ENCODE measurements at regions not wholly inside any gene's neighbourhood (a gene's known extent, or its start where the extent isn't known, plus 50 kb on each side); places are given as distances from the start of the nearest gene placed in this dataset.

DNA sequence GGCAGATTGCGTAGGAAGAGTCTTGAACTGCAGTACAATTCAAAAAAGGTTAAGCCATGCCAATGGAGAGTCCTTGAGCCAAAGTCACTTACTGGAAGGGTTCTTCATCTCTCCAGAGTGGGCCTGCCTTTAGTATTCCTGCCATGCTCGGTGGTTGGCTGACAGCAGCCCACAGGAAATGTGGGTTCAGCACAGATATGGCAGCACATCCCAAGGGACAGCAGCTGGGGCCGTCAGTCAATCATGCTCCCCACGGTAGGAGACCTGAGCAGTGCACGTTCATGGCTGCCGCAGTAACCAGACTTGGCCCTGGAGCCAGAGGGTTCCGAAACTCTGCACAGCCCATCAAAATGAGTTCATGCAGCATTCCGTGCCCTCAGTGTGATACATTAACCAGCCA lies 63.6 kb upstream of the SIRPA start:
- H3K27me3 Mint-ChIP-seq (ENCODE audit: low read depth) = no peaks in the 10 kb centered on the region
- H3K4me3 Mint-ChIP-seq = no peak overlapping the region
- no peaks in the 10 kb centered on the region for H3K9me3 Mint-ChIP-seq
- no peak for DNase-seq (ENCODE audit: low spot score)
- no peak overlapping the region for H3K27ac Mint-ChIP-seq
- no peaks in the 10 kb centered on the region for H3K4me1 Mint-ChIP-seq (ENCODE audit: low read depth)
- H3K36me3 Mint-ChIP-seq (ENCODE audit: low read depth) = no peaks in the 10 kb centered on the region

DNA sequence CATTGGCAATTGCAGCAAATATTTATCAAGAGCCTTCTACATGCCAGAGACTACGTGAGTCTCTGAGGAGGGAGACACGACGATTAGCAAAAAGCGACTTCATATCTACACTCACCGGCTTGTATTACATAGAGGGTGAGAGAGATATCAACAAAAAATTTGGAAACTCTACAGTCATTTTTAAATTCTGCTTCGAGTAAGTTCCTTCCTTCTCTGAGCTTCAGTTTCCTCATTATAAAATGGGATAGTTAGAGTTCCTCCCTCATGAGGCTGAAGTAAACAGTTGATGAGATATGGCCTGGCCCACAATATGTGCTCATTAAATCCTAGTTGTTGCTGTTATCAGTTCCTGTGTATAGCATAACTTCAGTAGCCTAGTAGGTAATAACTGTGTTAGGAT lies 64.1 kb upstream of the SIRPA start:
- Mint-ChIP-seq H3K36me3 (ENCODE audit: low read depth) (no peaks in the 10 kb centered on the region), H3K4me3 (no peak overlapping the region), H3K9me3 (no peaks in the 10 kb centered on the region), H3K27ac (no peak overlapping the region), H3K27me3 (ENCODE audit: low read depth) (no peaks in the 10 kb centered on the region), H3K4me1 (ENCODE audit: low read depth) (no peaks in the 10 kb centered on the region)
- no peak for DNase-seq (ENCODE audit: low spot score)

DNA sequence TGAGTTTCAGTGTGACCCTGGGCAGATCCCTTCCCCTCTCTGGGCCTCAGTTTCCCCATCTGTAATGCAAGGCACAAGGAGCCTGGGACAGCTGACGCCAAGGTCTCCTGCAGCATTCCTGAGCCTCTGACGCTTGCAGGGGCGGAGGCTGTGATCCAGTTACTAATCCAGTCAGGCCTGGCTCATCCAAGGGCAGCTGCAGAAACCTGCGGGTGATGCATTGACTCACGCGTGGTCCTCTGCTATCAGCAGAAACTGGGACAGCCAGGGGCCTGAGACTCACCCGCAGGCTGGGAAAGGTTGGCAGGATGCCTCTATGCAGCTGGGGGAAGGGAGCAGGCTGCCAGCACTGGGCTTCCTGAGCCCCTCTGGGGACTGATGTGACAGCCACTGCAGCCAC lies 65.0 kb upstream of the SIRPA start:
- H3K4me3 Mint-ChIP-seq = no peak overlapping the region
- no peak for DNase-seq (ENCODE audit: low spot score)
- no peaks in the 10 kb centered on the region for H3K9me3 Mint-ChIP-seq
- no peaks in the 10 kb centered on the region for H3K36me3 Mint-ChIP-seq (ENCODE audit: low read depth)
- no peaks in the 10 kb centered on the region for H3K4me1 Mint-ChIP-seq (ENCODE audit: low read depth)
- no peak overlapping the region for H3K27ac Mint-ChIP-seq
- no peaks in the 10 kb centered on the region for H3K27me3 Mint-ChIP-seq (ENCODE audit: low read depth)

DNA sequence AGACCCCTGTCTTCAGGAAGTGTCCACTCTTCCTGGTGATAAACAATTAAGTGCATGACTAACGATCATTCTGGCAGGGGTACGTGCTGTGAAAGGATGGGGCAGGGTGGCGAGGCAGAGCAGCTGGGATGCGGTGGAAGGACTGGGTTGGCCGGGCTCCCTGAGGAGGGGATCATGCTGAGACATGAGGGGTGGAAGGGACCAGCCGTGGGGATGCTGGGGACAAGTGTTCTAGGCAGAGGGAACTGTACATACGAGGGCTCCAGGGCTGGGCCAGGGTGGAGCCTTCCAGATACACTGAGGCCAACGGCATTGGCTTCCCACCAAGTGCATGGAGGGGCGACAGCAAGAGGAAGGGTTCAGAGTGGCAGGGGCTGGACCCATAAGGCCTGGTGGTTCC lies 65.7 kb upstream of the SIRPA start:
- H3K9me3 Mint-ChIP-seq = no peaks in the 10 kb centered on the region
- no peak overlapping the region for H3K4me3 Mint-ChIP-seq
- H3K27ac Mint-ChIP-seq = no peak overlapping the region
- no peaks in the 10 kb centered on the region for H3K36me3 Mint-ChIP-seq (ENCODE audit: low read depth)
- no peaks in the 10 kb centered on the region for H3K27me3 Mint-ChIP-seq (ENCODE audit: low read depth)
- H3K4me1 Mint-ChIP-seq (ENCODE audit: low read depth) = no peaks in the 10 kb centered on the region
- no peak for DNase-seq (ENCODE audit: low spot score)

DNA sequence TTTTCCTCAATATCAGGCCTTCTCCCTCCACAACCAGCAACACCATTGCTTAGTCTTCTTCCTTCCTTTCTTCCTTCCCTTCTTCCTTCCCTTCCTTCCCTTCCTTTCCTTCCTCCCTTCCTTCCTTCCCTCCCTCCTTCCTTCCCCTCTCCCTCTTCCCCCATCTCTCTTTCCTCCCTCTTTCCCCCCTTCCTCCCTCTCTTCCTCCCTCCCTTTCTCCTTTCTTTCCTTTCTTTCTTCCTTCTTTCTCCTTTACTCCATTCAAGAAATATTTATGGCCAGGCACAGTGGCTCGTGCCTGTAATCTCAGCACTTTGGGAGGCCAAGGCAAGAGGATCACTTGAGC lies 66.4 kb upstream of the SIRPA start:
- Mint-ChIP-seq H3K27ac (no peak overlapping the region), H3K4me1 (ENCODE audit: low read depth) (no peaks in the 10 kb centered on the region), H3K4me3 (no peak overlapping the region), H3K36me3 (ENCODE audit: low read depth) (no peaks in the 10 kb centered on the region), H3K27me3 (ENCODE audit: low read depth) (no peaks in the 10 kb centered on the region), H3K9me3 (peaks cover 2% of the 10 kb centered on the region)
- no peak for DNase-seq (ENCODE audit: low spot score)

DNA sequence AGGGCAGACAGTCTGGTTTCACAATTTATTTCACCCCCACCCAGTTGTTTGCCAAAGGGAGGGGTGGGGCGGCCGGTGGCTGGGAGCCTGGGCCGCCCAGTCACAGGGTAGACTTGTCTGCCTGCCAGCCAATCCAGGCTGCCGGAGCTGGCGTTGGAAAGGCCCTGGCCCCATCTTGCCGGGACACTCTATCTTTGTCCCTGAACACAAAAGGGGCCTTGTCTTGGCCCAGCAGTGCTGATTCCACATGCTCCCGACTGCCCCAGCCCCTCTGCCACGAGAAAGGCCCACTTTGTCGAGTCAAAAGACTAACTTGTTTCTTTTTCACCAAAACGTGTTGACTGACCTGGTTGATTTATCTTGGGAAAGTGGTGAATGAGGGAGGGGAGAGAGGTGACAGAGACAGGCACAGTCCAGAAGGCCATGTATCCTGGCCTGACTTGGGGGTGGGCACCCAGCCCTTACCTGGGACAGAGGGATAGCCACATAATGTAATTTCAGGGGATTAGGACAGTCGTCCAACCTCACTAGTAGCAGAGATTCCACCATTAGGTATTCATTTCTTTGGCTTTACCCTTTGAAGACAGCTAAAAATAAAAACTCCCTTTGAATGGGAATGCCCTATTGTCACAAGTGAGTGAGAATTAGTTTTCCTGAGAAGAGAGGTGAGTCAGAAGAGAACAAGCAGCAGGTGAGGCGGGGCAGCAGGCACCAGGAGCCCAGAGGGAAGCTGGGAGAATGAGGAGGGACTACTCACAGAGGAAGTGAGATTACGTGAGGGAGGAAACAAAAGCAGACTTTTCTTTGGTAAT lies 67.0 kb upstream of the SIRPA start:
- peaks cover 6% of the 10 kb centered on the region for H3K9me3 Mint-ChIP-seq
- H3K36me3 Mint-ChIP-seq (ENCODE audit: low read depth) = no peaks in the 10 kb centered on the region
- no peaks in the 10 kb centered on the region for H3K4me1 Mint-ChIP-seq (ENCODE audit: low read depth)
- no peak for DNase-seq (ENCODE audit: low spot score)
- H3K4me3 Mint-ChIP-seq = no peak overlapping the region
- H3K27ac Mint-ChIP-seq = no peak overlapping the region
- H3K27me3 Mint-ChIP-seq (ENCODE audit: low read depth) = no peaks in the 10 kb centered on the region

DNA sequence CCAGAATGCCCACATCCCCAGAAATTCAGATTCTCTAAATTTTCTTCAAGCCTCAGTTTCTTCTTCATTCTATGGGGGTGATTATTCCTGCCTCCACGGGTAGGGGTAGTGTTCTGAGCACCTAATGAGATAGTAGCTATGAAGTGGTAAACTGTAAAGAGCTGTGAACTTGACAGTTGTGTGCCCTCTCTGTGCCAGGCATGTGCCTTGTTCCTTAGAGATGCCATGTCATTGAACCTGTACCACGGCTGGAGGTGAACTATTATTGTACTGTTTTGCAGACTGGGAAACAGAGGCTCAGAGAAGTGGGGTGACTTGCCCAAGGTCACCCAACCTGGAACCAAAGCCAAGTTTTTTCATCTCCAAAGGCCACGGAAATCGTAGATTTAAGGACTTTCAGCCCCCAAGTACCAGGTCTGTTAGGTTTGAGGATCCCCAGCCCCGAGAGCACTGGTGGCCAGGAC lies 67.7 kb upstream of the SIRPA start:
- H3K27me3 Mint-ChIP-seq (ENCODE audit: low read depth) = no peaks in the 10 kb centered on the region
- H3K4me1 Mint-ChIP-seq (ENCODE audit: low read depth) = no peaks in the 10 kb centered on the region
- no peaks in the 10 kb centered on the region for H3K36me3 Mint-ChIP-seq (ENCODE audit: low read depth)
- H3K27ac Mint-ChIP-seq = no peak overlapping the region
- no peak for DNase-seq (ENCODE audit: low spot score)
- no peak overlapping the region for H3K4me3 Mint-ChIP-seq
- peaks cover 12% of the 10 kb centered on the region for H3K9me3 Mint-ChIP-seq

DNA sequence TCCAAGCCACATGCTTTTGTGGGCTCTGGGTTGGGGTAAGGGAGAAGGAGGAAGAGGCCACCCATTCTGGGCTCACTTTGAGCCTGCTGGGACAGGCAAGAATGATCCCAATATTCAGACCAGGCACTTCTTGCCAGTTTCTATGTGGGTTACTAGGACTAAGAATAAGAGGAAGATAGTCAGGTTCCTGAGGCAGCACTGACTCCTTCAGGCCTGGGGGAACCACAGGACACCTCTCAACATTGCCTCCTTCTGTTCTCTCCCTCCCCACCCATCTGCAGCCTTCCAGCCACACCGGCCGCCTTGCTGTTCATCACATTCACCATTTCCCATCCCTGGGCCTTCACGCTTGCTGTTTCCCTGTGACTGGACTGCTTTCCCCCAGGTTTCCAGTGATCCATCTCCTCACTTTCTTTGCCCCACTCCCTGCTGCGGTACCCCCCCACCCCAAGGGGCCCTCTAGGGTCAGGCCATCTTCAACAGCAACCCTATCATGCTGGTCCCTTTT lies 69.2 kb upstream of the SIRPA start:
- Mint-ChIP-seq H3K27me3 (ENCODE audit: low read depth) (peaks cover 2% of the 10 kb centered on the region), H3K9me3 (peaks cover 25% of the 10 kb centered on the region), H3K36me3 (ENCODE audit: low read depth) (no peaks in the 10 kb centered on the region), H3K4me1 (ENCODE audit: low read depth) (no peaks in the 10 kb centered on the region), H3K27ac (no peak overlapping the region), H3K4me3 (no peak overlapping the region)
- no peak for DNase-seq (ENCODE audit: low spot score)

DNA sequence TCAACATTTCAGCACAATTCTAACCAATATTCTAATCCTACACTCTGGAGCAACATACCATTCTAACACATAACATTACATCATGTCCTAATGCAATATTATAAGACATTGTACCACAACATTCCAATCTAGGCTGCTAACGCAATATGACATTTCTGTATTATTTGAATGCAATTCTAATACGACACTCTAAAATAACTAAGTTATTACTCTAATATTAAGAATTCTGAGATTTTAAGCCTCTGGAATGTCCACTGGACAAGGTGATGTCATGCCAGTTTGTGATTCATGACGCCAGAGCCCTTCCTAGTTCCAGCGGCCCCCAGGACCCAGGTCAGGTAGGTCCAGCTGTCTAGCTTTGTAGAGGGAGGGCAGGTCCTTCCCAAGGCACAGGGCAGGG lies 69.7 kb upstream of the SIRPA start:
- Mint-ChIP-seq H3K4me3 (no peak overlapping the region), H3K36me3 (ENCODE audit: low read depth) (no peaks in the 10 kb centered on the region)

DNA sequence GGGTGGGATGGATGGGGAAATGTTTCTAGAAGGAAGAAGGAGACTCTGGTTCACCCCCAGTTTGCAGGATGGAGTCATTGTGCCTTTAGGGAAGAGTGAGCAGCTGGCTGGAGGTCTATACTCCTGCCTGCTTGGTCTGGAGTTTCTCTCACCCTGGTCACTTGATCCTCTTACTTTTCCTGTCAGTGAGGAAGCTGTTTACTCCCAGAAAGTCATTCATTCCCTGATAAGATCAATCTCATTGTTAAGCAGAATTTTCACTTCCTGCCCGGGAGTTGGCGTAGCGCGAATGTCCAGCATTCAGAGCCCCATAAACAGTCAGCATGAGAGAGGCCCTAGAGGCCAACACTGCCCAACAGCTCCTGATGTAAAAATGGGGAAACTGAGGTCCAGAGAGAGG lies 70.4 kb upstream of the SIRPA start:
- no peaks in the 10 kb centered on the region for H3K4me1 Mint-ChIP-seq (ENCODE audit: low read depth)
- no peak for DNase-seq (ENCODE audit: low spot score)
- H3K36me3 Mint-ChIP-seq (ENCODE audit: low read depth) = no peaks in the 10 kb centered on the region
- peaks cover 26% of the 10 kb centered on the region for H3K9me3 Mint-ChIP-seq
- H3K4me3 Mint-ChIP-seq = no peak overlapping the region
- H3K27ac Mint-ChIP-seq = no peak overlapping the region
- peaks cover 7% of the 10 kb centered on the region for H3K27me3 Mint-ChIP-seq (ENCODE audit: low read depth)

More for the DNA sequence above, 69.7 kb upstream of the SIRPA start:
- Mint-ChIP-seq H3K27me3 (ENCODE audit: low read depth) (peaks cover 2% of the 10 kb centered on the region), H3K9me3 (peaks cover 26% of the 10 kb centered on the region), H3K4me1 (ENCODE audit: low read depth) (no peaks in the 10 kb centered on the region), H3K27ac (no peak overlapping the region)
- no peak for DNase-seq (ENCODE audit: low spot score)

DNA sequence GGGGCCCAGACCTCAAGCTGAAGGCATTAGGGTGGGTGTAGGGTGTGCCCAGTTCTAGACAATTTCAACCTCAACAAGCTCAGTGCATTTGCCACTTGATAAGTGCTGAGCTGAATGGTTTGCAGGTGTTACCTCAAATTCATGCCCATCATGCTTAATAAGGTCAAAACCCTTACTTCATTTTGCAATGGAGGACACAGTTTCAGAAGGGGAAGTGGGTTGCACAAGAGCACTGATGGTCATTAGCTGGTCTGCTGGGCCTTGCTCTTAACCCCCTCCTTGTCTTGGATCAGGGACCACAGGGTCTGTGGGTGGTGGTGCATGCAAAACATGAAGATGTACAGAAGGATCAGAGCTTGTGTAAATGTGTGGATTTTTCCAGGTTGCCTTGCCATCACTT lies 71.0 kb upstream of the SIRPA start:
- Mint-ChIP-seq H3K36me3 (ENCODE audit: low read depth) (no peaks in the 10 kb centered on the region), H3K27ac (no peak overlapping the region), H3K27me3 (ENCODE audit: low read depth) (peaks cover 9% of the 10 kb centered on the region), H3K4me1 (ENCODE audit: low read depth) (no peaks in the 10 kb centered on the region), H3K4me3 (no peak overlapping the region), H3K9me3 (peaks cover 26% of the 10 kb centered on the region)
- DNase-seq (ENCODE audit: low spot score) = no peak

DNA sequence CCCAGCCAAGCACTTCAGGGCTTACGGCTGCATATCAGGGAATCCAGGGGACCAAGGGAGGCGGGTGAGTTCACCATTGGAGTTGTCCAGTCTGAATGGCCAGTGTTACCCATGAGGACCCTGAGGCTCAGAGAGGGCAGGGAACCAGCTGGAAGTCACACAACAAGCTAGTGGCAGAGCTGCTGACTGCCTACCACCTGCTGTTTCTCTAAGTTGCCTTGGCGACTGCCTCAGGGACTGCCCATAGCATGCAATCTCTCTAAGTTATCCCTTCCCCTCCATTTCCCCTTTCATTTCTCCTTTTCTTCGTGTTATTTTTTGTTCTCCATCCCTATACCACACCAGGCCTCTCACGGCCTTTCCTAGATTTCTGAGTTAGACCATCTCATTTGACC lies 71.8 kb upstream of the SIRPA start:
- no peaks in the 10 kb centered on the region for H3K4me1 Mint-ChIP-seq (ENCODE audit: low read depth)

DNA sequence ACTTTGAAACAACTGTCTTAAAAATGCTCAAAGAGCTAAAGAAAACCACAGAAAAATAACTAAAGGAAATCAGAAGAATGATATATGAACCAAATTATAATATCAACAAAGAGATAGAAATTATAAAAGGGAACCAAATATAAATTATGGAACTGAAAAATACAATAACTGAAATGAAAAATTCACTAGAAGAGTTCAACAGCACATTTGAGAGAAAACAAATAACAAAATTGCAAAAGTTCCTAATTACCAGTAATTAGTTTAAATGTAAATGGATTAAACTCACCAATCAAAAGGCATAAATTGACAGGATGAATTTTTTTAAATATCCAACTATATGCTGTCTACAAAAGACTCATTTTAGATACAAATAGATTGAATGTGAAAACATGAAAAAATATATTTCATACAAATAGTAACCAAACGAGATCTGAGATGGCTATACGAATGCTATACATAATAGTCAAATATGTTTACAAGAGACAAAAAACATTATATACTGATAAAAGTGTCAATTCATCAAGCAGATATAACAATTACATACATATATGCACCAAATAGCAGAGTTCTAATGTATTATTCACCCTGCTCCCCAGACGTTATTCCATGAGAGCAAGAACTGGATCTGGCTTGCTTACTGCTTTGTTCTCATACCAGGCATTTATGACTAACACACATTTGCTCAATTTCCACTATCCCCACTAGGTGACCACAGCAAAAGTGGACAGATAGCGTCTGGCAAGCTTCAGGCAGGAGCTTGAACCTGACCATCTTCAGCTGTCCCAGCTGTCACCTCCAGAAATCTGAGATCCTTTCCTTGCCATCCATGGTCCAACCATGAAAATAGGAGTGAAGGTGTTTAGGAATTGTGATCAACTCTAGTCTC lies 72.4 kb upstream of the SIRPA start:
- H3K27ac Mint-ChIP-seq = no peak overlapping the region
- H3K27me3 Mint-ChIP-seq (ENCODE audit: low read depth) = peaks cover 20% of the 10 kb centered on the region
- no peak for DNase-seq (ENCODE audit: low spot score)
- peaks cover 26% of the 10 kb centered on the region for H3K9me3 Mint-ChIP-seq
- no peaks in the 10 kb centered on the region for H3K4me1 Mint-ChIP-seq (ENCODE audit: low read depth)
- no peak overlapping the region for H3K4me3 Mint-ChIP-seq
- H3K36me3 Mint-ChIP-seq (ENCODE audit: low read depth) = no peaks in the 10 kb centered on the region

More for the DNA sequence above, 71.8 kb upstream of the SIRPA start:
- DNase-seq (ENCODE audit: low spot score) = no peak
- no peak overlapping the region for H3K27ac Mint-ChIP-seq
- H3K36me3 Mint-ChIP-seq (ENCODE audit: low read depth) = no peaks in the 10 kb centered on the region
- peaks cover 26% of the 10 kb centered on the region for H3K9me3 Mint-ChIP-seq
- no peak overlapping the region for H3K4me3 Mint-ChIP-seq
- H3K27me3 Mint-ChIP-seq (ENCODE audit: low read depth) = peaks cover 14% of the 10 kb centered on the region

Measured in T-helper 2 cell treated with Interferon-gamma antibody and Interleukin-4, amounts not matched to agents 5 μg/mL and 100 μg/mL, for 36 hours (primary cell).